ENCODE measurements at regions not wholly inside any gene's neighbourhood (a gene's known extent, or its start where the extent isn't known, plus 50 kb on each side); places are given as distances from the start of the nearest gene placed in this dataset.
"Not testable (repeated sequence)": the region's sequence is repeated elsewhere in the genome, so short reads cannot be mapped to it uniquely, and the experiment has no call there.

GRCh38 chr17:13442361-13442760 is 159.4 kb downstream of the HS3ST3A1 start:
- no peak for DNase-seq

GRCh38 chr17:13441873-13442272 is 159.9 kb downstream of the HS3ST3A1 start:
- DNase-seq, result no peak

DNA sequence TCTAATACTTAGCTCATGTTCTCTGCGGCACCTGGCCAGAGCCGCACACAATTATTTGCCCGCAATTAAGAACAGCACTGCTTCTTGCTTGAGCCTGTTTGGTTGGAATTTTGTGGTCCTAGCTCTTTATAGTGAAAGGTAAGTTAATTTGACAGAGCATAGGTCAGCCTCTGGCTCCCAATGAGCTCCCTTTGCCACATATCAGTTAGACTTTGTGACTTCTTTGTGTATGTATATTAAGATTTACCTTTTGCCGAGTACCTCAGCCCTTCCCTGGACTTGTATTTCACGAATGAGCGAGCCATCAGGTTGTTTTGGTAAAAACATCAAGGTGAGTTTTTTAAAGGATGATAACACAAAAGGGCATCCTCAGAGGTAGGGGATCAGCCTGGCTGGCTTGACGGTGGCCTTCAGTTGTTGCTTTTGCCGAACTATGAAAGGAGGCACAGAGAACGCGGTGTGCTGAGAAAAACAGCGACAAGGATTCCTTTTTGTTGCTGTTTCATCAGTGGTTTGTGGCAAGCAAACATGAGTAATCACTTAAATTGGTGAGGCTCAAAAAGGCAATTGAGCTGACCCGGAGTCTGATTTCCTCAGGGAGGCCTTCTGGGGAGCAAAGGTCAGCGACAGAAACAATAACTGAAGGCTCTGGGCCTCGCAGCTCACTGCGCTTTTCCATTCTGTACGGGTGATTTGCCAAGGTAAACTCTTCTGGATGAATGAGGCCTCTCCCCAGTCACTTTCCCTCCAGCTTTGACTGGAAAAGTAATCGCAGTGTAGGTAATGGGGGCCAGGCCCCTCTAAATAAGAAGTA is 163.6 kb downstream of the HS3ST3A1 start:
- no peak for DNase-seq

DNA sequence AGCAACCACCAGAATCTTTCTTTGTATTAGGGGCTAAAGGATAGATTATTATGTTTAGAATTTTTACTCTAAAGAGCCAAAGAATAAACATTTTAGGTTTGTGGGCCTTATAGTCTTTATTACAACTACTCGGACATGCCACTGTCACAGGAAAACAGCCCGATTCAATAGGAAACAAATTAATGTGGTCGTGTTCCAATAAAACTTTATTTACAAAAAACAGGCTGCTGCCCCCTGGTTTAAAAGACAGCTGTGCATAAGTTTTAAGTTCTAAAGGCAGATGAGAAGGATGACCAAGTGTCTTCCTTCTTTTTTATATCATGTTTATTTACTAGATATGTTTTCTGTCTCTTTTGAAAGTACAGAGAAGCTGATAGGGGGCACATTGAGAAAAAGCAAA is 166.5 kb downstream of the HS3ST3A1 start:
- no peak for DNase-seq

DNA sequence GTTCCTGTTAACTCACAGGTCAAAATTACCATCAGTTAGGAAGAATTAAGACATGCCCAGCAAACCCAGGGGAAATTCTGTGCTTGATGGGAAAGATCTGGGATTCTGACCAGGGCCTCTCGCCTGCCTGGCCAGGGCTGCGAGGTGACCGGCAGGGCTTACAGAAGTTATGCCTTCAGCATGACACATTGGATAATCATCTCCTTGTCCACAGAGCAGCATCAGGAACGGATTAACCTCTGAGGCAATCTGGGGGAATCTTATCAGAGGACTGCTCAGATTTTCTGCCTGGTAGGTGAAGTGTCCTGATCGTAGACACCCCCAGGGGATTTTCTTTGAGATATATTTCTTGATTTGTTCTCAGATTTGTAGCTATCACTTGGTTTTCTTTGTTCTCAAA is 172.5 kb downstream of the HS3ST3A1 start:
- DNase-seq, result no peak

DNA sequence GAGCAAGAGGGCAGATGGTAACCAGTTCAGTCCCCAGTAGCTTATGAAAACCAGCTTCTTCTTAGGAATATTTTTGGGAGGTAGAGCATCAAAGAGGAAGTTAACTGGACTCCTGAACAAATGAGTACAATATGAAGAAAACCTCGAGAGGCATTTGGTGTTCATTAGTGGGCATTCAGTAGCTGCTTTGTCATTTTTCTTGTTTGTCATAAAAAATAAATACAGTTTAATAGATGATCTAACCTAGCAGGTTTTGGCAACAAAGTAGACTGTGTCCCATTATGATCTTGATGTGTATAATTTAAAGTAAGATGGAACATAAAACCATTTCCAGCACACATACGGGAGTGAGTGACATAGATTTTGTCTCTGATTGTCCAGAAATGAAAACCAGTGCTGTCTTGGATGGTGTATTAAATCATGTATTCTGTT is 173.1 kb downstream of the HS3ST3A1 start:
- DNase-seq, result no peak

GRCh38 chr17:13426991-13427390 is 174.7 kb downstream of the HS3ST3A1 start:
- DNase-seq, result no peak

GRCh38 chr17:13425390-13425789 is 176.3 kb downstream of the HS3ST3A1 start:
- no peak for DNase-seq

- no peak for DNase-seq
Observed at GRCh38 chr17:13421581-13422130, 180.1 kb downstream of the HS3ST3A1 start.

DNA sequence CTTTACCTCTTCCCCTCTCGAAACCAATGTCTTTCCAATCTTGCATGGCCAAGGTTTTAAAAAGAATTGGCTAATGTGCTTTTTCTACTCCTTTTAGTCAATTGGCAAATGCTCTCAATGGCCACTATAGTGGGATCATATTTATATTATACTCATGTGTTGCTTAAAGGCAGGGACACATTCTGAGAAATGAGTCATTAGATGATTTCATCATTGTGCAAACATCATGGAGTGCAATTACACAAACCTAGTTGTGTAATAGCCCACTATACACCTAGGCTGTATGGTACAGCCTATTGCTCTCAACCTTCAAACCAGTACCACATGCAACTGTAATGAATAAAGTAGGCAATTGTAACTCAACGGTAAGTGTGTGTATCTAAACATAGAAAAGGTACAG is 180.9 kb downstream of the HS3ST3A1 start:
- DNase-seq, result no peak

DNA sequence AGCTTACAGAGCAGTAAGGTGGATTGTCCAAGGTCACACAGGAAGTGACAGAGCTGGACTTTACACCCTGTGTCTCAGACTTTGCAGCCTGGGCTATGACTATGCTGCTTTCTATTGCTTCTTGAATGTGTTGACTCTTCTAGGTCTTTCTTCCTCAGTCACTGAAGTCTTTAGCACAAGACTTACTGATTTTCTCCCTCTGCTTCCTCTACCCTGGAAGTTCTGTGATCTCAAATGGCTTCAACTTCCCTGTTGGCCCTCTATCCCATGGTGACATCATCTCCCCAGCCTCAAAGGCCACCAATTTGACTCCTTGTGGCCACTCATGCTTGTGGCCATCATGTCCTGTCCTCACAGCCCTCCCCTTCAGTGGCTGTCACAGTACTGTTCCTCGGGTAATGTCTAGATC is 181.3 kb downstream of the HS3ST3A1 start:
- DNase-seq, result no peak

DNA sequence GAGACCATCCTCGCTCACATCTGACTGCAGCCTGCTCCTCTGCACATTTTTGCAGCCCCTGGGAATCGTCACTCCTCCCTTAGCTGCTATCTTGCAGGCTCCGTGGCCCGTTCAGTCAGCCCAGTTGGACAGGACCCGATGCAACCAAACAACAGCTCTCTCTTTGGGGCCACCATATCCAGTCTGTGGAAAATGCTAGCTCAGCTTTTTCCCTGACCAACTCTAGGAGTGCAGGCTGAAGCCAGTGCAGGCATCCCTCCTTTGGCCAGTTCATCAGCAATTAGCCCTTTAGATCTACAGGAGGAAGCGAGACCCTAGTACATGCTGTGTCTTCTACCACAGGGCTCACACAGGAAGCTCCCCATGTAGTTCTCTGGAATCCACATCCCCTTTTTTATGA is 182.1 kb downstream of the HS3ST3A1 start:
- DNase-seq, result no peak

DNA sequence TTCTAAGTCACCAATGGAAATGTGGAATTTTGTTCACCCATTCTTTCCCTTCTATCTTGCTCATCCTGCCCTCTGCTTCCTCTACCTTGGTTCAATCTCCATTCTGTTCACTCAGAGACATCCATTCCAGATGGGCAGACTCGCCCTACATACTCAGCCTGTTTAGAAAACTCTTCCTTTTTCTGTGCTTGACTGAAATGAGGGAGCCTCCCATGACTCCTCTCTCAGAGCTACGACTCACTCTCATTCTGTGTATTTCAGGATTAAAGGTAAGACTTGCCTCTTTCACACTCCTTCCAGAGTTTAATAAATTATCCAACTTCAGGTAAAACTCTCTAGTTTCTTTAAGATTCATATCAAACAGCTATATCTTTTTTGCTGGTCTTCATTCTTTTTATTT is 182.8 kb downstream of the HS3ST3A1 start:
- DNase-seq, result no peak

- DNase-seq, result no peak
Observed at GRCh38 chr17:13417381-13417950, 184.3 kb downstream of the HS3ST3A1 start.

DNA sequence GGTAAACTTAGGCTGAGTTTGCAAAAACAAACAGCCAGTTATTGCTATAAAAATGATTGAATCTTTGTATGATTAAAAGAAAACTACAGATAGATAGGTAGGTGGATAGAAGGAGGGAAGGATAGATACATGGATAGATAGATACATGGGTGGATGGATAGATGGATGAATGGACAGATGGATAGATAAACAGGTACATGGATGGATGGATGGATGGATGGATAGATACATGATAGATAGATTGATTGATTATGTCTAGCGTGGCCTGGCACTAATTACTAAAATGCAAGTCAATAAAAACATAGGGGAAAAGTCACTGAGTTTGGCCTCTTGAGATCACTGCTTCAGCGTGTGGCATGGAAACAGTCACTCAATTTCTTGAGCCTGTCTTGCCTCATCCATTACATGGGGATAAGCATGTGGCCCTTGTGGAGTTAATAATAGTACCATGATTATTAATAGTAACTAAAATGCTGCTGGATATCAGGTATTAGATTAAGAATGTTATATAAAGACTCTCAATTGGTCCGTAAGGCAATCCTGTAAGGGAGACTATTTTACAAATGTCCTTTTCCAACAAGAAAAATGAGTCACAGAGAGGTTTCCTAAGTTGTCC is 184.9 kb downstream of the HS3ST3A1 start:
- no peak for DNase-seq

- DNase-seq, result no peak
Observed at GRCh38 chr17:13415871-13416416, 185.8 kb downstream of the HS3ST3A1 start.

- not testable (repeated sequence) for DNase-seq
Observed at GRCh38 chr17:13415200-13415599, 186.5 kb downstream of the HS3ST3A1 start.

GRCh38 chr17:13413001-13413400 is 188.7 kb downstream of the HS3ST3A1 start:
- no peak for DNase-seq

- DNase-seq, result no peak
Observed at GRCh38 chr17:13410874-13411273, 190.9 kb downstream of the HS3ST3A1 start.

- DNase-seq, result no peak
Observed at GRCh38 chr17:13410214-13410613, 191.5 kb downstream of the HS3ST3A1 start.

- DNase-seq, result no peak
Observed at GRCh38 chr17:13409455-13409854, 192.3 kb downstream of the HS3ST3A1 start.

- DNase-seq, result no peak
Observed at GRCh38 chr17:13407381-13407780, 194.3 kb downstream of the HS3ST3A1 start.

DNA sequence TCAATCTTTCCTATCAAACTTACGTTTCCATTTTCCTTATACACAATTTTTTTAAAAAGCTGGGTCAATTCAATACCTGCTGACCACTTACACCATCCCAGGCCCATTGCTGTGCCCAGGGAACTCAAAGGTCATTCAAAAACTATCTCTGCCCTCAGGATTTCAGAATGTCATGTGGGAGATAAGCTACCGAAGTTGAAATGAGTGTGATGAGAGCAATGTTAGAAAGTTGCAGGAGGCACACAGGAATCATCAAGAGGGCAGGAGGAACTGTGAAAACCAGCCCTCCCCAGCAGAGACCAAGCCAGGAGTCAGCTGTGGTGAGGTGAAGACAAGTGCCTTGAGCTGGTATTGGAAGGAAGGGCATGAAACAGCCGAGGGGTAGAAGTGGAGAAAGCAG is 195.9 kb downstream of the HS3ST3A1 start:
- DNase-seq, result no peak

- DNase-seq, result no peak
Observed at GRCh38 chr17:13405080-13405479, 196.6 kb downstream of the HS3ST3A1 start.

Measured in stimulated activated CD4-positive, alpha-beta T cell treated with anti-CD3 and anti-CD28 coated beads, Interleukin-2, amount 100 ng/mL, for 48 hours (primary cell).